HG03175 (cell line): ENCODE measurements at regions not wholly inside any gene's neighbourhood (a gene's known extent, or its start where the extent isn't known, plus 50 kb on each side); places are given as distances from the start of the nearest gene placed in this dataset.
"Not testable (repeated sequence)": the region's sequence is repeated elsewhere in the genome, so short reads cannot be mapped to it uniquely, and the experiment has no call there.

Source experiments
- ATAC-seq: cut with Tn5 transposase; IDR thresholded peaks from one replicate; pipeline ENCODE4 v1.9.1; 2021; ENCODE audit warnings: mild to moderate bottlenecking, moderate library complexity; ENCODE audit not compliant: unreplicated experiment

DNA sequence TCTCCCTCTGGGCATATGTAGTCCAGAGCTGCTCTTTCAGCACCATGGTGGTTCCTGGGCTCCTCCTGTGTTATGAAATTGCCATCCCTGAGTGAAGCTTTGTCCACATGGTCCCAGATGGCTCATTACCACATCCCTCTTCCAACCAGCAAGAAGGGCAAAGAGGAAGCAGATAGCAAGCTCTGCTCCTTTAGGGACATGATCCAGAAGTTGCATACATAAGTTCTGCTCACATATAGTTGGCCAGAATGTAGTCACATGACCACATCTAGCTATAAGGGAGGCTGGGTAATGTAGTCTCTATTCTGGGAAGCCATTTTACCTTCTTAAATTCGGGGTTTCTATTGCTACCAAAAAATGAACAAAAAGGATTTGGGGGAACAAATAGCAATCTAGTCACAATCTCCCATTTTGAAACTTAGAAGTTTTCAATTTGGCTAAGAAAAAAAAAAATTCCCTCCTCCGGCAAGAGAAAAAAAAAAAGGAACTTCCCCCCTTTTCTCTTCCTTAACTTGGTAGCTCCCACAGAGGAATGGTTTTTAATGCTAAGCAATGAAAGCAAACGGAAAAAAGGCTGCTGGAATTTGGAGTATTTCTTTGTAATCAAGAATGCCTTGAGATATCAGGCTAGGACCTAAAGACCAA lies 88.2 kb upstream of the USP9X start:
- ATAC-seq, result no peak

GRCh38 chrX:40998123-40998522 lies 87.1 kb upstream of the USP9X start:
- ATAC-seq, result no peak

- ATAC-seq, result no peak
Observed at GRCh38 chrX:41001327-41001726, 83.9 kb upstream of the USP9X start.

DNA sequence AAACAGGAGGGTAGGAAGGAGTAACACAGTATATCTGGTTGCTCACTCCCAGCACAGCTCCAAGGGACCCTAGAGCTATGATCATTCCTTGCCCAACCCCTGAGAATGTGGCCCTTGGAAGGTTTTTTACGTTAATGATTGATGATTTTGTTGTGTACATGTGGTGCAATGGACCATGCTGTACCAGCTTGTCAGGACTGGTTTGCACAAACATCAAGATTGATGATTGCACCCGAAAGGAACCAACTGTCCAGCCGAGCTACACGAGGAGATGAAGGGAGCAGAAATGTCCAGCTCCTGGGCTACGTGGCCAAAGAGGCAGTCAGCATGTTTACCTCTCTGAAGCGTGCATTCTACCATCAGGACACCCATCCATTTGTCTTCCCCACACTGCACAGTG lies 83.2 kb upstream of the USP9X start:
- no peak for ATAC-seq

GRCh38 chrX:41003506-41004270 lies 81.6 kb upstream of the USP9X start:
- ATAC-seq, result no peak

GRCh38 chrX:41005445-41005992 lies 79.7 kb upstream of the USP9X start:
- ATAC-seq, result no peak

DNA sequence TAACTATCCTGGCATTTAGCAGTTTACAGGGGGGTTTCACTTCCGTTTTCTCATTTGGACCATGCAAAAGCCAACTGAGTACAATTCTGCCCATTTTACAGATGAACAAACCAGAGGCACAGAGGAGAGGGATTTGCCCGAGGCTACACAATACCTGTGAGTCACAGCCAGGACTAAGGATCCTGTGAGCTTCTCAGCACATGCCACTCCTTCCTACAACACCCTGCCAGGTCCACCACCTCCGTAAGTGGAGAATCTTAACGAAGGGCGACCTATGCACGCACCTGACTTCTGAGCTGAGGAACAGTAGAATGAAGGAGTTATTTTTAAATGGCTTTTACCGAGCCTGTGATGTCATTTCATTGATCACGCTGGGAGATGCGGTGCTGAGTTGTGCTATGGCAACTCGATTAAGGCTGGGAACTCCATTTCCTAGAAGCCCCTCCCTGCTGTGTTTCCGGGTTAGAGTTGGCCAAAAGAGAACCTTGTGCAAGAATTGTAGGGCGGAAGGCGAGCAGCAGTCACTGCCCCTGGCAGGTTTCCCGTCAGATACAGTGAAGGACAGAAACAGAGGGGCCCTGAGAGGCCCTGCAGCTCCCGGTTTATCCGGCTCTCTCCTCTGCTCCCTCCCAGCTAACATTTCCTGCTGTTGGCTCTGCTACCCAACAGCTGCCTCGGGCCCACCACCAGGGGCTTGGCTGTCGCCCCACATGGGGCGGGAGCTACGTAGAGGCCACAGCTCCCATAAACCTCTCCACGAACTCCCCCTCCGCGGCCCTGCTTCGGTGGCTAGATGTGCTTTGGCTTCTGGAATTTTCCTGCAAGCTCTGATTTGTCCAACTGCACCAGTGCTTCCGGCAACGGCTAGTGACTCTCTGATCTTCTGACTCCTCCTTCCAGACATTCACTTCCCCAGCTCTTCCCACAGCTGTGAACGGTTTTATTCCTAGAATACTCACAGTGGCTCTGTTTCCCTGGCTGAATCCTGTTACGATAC lies 75.1 kb upstream of the USP9X start:
- no peak for ATAC-seq

DNA sequence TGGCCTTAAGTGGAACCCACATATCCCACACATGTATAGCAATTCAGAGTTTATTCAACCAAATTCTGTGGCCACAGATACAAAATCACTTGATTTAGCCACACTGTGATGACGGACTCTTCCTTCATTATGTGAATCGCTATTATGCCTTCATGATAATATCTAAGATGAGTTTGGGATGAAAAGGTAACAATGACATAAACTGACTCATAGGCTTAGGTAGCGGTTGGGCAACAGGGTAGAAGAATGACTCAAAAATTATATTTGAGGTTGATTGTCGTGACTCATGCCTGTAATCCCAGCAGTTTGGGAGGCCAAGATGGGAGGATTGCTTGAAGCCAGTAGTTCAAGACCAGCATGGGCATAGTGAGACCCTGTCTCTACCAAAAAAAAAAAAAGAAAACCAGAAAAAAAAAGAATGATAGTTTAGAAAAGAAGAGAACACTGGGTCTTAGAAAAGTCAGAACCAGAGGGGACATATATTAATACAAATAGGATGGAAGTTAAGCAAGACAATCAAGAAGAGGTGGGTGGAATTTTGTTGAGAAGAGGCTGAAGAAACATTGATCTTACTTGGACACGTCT lies 70.4 kb upstream of the USP9X start:
- no peak for ATAC-seq

GRCh38 chrX:41017785-41018184 lies 67.5 kb upstream of the USP9X start:
- ATAC-seq, result not testable (repeated sequence)

DNA sequence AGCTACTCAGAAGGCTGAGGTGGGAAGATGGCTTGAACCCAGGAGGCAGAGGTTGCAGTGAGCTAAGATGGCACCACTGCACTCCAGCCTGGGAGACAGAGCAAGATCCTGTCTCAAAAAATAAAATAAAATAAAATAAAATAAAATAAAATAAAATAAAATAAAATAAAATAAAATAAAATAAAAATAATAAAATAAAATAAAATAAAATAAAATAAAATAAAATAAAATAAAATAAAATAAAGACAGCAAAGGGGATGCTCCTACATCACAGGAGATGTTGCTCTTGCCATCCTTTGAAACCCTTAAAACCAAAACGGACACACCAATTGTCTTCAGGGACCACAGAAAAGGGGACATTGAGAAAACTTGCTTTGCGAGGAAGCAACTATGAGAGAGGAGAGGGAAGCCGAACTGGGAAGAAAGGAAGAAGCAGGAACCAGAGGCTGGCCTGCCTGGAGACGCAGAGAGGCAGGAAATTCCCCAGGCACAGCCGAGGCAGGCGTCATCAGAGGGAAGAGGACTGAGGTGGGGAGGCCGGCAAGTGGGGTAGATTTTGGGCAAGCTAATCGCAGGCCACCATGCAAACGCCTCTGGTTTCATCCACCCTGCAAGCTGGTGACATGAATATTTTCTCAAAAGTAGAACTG lies 66.7 kb upstream of the USP9X start:
- not testable (repeated sequence) for ATAC-seq

- ATAC-seq, result no peak
Observed at GRCh38 chrX:41019041-41019392, 66.2 kb upstream of the USP9X start.

GRCh38 chrX:41022566-41022965 lies 62.7 kb upstream of the USP9X start:
- ATAC-seq, result no peak

- no peak for ATAC-seq
Observed at GRCh38 chrX:41023098-41023497, 62.1 kb upstream of the USP9X start.

- not testable (repeated sequence) for ATAC-seq
Observed at GRCh38 chrX:41024335-41024734, 60.9 kb upstream of the USP9X start.

GRCh38 chrX:41024755-41025154 lies 60.5 kb upstream of the USP9X start:
- ATAC-seq, result no peak

DNA sequence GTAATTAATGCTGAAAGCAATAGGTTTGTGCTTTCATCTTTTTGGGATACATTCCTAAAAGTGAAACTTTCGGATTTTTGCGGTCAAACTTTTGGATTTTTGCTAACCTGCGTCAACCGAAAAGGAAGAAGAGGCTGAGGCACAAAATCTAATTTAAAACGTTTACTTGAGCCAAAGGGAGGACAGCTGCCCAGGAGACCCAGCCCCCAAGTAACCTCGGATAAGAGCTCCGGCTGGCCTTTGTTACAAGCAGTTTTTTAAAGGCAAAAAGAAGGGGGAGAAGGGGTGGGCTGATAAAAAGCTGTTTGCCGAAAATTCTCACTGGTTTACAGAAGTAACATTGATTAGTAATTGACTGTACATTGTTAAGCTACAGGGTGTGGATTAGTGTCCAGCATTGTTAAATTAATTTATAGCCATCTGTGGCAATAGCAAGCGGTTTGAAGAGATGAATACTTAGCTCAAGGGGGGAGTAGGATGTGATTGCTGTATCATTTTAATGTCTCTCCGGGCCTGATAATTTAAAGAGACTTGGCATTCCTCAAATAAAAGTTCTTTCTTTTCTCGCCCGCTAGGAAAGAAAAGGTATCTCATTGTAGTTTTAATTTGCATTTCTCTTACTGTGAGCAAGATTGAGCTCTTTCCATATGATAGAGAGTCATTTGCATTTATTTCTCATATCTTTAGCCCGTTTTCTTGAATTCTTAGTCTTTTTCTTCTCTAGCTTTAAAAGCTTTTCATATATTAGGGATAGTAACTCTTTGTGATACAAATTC lies 59.1 kb upstream of the USP9X start:
- no peak for ATAC-seq

DNA sequence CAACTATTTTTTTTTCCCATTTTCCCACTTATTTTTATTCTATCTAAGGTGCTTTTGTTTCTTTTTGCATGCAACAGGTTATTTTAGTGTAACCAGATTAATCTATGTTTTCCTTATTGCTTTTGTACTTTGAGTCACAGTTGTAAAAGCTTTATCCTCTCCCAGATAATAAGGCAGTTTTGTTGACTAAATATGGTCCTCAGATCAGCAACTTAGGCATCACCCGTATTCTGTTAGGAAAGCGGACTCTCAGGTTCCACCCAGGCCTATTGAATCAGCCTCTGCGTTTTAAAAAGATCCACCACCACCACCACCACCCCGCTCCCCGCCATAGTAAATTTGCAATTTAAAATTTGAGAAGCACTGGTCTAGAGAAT lies 58.6 kb upstream of the USP9X start:
- ATAC-seq, result no peak

GRCh38 chrX:41029332-41029731 lies 55.9 kb upstream of the USP9X start:
- no peak for ATAC-seq

DNA sequence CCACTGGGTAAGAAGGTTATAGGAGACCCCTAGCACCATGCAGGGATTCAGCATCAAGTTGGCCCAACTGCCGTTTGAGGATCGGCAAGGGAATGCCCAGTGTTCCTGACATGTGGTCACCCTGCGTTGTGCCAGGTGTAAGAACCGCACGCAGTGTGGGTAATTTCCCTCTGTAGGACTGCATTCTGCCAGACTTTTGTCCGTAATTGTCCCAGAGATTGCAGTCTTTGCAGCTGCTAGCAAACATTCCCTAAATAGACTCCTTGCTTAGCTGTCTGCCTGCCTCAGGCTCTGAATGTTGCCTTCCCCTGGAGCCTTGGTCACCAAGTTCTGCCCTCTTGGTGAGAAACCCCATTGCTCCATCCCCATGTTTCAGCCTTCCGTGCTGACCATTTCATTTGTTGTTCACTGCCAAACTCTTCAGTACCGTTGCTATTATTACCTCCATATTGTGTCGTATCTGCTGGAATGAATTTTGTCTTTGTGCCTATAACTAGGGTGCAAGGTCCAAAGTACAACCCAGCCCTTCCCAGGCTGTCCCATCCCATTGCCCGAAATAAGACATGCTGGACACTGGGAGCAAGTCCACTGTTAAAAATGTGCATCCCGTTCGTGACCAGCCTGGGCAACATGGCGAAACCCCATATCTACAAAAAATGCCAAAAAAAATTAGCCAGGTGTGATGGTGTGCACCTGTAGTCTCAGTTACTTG lies 53.8 kb upstream of the USP9X start:
- ATAC-seq, result no peak
